WTC11 (cell line): ENCODE measurements at regions not wholly inside any gene's neighbourhood (a gene's known extent, or its start where the extent isn't known, plus 50 kb on each side); places are given as distances from the start of the nearest gene placed in this dataset.

ENCODE experiments used
- ATAC-seq: fragments of 200-7000 bp; cut with Tn5 transposase; 2 replicates; pipeline ENCODE4 v1.10.0; 2021; ENCODE audit warnings: mild to moderate bottlenecking, moderate library complexity
- CTCF ChIA-PET: fragments of 300-600 bp; sonication (Branson Sonifier 250); formaldehyde crosslinking; loops from one replicate; lab custom pipeline; 2021; ENCODE audit warnings: antibody characterized with exemption; lab: Charles Lee
- POLR2A ChIA-PET: fragments of 350-600 bp; sonication (Branson Sonifier 250); formaldehyde crosslinking; loops from one replicate; lab custom pipeline; 2021; ENCODE audit warnings: antibody characterized with exemption; lab: Charles Lee
- DNase-seq: peaks from one replicate; pipeline ENCODE4 v3.0.0; 2021; ENCODE audit warnings: low spot score
- H3K27ac Mint-ChIP-seq: 2 replicates; pipeline ENCODE4 v1.8.0; 2021; ENCODE audit warnings: mixed read lengths
- H3K27me3 Mint-ChIP-seq: 2 replicates; pipeline ENCODE4 v1.8.0; 2021; ENCODE audit warnings: low read depth, mild to moderate bottlenecking, moderate library complexity, mixed read lengths
- H3K36me3 Mint-ChIP-seq: 2 replicates; pipeline ENCODE4 v1.8.0; 2021; ENCODE audit warnings: mixed read lengths
- H3K4me1 Mint-ChIP-seq: 2 replicates; pipeline ENCODE4 v1.8.0; 2022; ENCODE audit warnings: mixed read lengths
- H3K4me3 Mint-ChIP-seq: 2 replicates; pipeline ENCODE4 v1.8.0; 2021; ENCODE audit warnings: mild to moderate bottlenecking, moderate library complexity, mixed read lengths
- H3K9me3 Mint-ChIP-seq: 2 replicates; pipeline ENCODE4 v1.8.0; 2021; ENCODE audit warnings: mixed read lengths
- CREB1 ChIP-seq: sonication (generic); formaldehyde crosslinking; IDR thresholded peaks from 2 replicates; pipeline ENCODE4 v1.8.0; 2023; ENCODE audit warnings: mild to moderate bottlenecking, missing genetic modification reagents
- EMX1 ChIP-seq: fragments of 250-450 bp; sonication (Bioruptor Pico); IDR thresholded peaks from 2 replicates; pipeline ENCODE4 v1.8.0; 2021; ENCODE audit warnings: mild to moderate bottlenecking
- ETV6 ChIP-seq: sonication (generic); formaldehyde crosslinking; IDR thresholded peaks from 2 replicates; pipeline ENCODE4 v1.8.1; 2022; ENCODE audit warnings: mild to moderate bottlenecking, missing genetic modification reagents
- FOXJ3 ChIP-seq: sonication (generic); formaldehyde crosslinking; IDR thresholded peaks from 2 replicates; pipeline ENCODE4 v1.9.0; 2021; ENCODE audit warnings: missing genetic modification reagents, mild to moderate bottlenecking, borderline replicate concordance
- FOXP1 ChIP-seq: sonication (generic); formaldehyde crosslinking; IDR thresholded peaks from 2 replicates; pipeline ENCODE4 v1.8.0; 2022; ENCODE audit warnings: missing genetic modification reagents, mild to moderate bottlenecking, moderate library complexity, borderline replicate concordance
- GRHL2 ChIP-seq: fragments of 250-450 bp; sonication (Bioruptor Pico); IDR thresholded peaks from 2 replicates; pipeline ENCODE4 v1.8.0; 2022; ENCODE audit warnings: mild to moderate bottlenecking, moderate library complexity; ENCODE audit not compliant: insufficient replicate concordance, severe bottlenecking
- HMGA2 ChIP-seq: fragments of 250-450 bp; sonication (Bioruptor Pico); IDR thresholded peaks from 2 replicates; pipeline ENCODE4 v1.4.0; 2021; ENCODE audit warnings: mild to moderate bottlenecking, moderate library complexity
- KAT7 ChIP-seq: sonication (generic); formaldehyde crosslinking; IDR thresholded peaks from 2 replicates; pipeline ENCODE4 v1.8.1; 2023; ENCODE audit warnings: missing genetic modification reagents, mild to moderate bottlenecking, borderline replicate concordance
- MYBL2 ChIP-seq: sonication (generic); formaldehyde crosslinking; IDR thresholded peaks from 2 replicates; pipeline ENCODE4 v1.8.1; 2023; ENCODE audit warnings: mild to moderate bottlenecking, moderate library complexity, missing genetic modification reagents
- SMAD3 ChIP-seq: sonication (generic); formaldehyde crosslinking; IDR thresholded peaks from 2 replicates; pipeline ENCODE4 v1.8.0; 2022; ENCODE audit warnings: missing genetic modification reagents, mild to moderate bottlenecking, borderline replicate concordance
- TEAD4 ChIP-seq: sonication (generic); formaldehyde crosslinking; IDR thresholded peaks from 2 replicates; pipeline ENCODE4 v1.8.0; 2022; ENCODE audit warnings: mild to moderate bottlenecking, missing genetic modification reagents
- ZBTB21 ChIP-seq: sonication (generic); formaldehyde crosslinking; IDR thresholded peaks from 2 replicates; pipeline ENCODE4 v1.8.1; 2023; ENCODE audit warnings: mild to moderate bottlenecking, missing genetic modification reagents, borderline replicate concordance
- ZNF121 ChIP-seq: sonication (generic); formaldehyde crosslinking; IDR thresholded peaks from 2 replicates; pipeline ENCODE4 v1.8.0; 2023; ENCODE audit warnings: missing genetic modification reagents
- ZNF219 ChIP-seq: sonication (generic); formaldehyde crosslinking; IDR thresholded peaks from 2 replicates; pipeline ENCODE4 v1.8.0; 2023; ENCODE audit warnings: missing genetic modification reagents, mild to moderate bottlenecking, borderline replicate concordance
- ZNF317 ChIP-seq: sonication (generic); formaldehyde crosslinking; IDR thresholded peaks from 2 replicates; pipeline ENCODE4 v1.8.1; 2023; ENCODE audit warnings: low read depth, mild to moderate bottlenecking, moderate library complexity, missing genetic modification reagents, borderline replicate concordance
- ZNF396 ChIP-seq: fragments of 250-450 bp; sonication (Bioruptor Pico); IDR thresholded peaks from 2 replicates; pipeline ENCODE4 v1.8.0; 2021; ENCODE audit warnings: mild to moderate bottlenecking, moderate library complexity, borderline replicate concordance
- ZNF416 ChIP-seq: fragments of 250-450 bp; sonication (Bioruptor Pico); IDR thresholded peaks from 2 replicates; pipeline ENCODE4 v1.9.0; 2021; ENCODE audit warnings: mild to moderate bottlenecking, inconsistent platforms
- TF ChIP-seq, protein P1 (sequence below): sonication (generic); formaldehyde crosslinking; IDR thresholded peaks from 2 replicates; pipeline ENCODE4 v1.8.0; 2022; ENCODE audit warnings: missing genetic modification reagents
- TF ChIP-seq, protein P2 (sequence below): sonication (generic); formaldehyde crosslinking; IDR thresholded peaks from 2 replicates; pipeline ENCODE4 v1.8.0; 2022; ENCODE audit warnings: mild to moderate bottlenecking, missing genetic modification reagents
- TF ChIP-seq, protein P3 (sequence below): sonication (generic); formaldehyde crosslinking; IDR thresholded peaks from 2 replicates; pipeline ENCODE4 v1.8.0; 2022; ENCODE audit warnings: mild to moderate bottlenecking, missing genetic modification reagents
- TF ChIP-seq, protein P4 (sequence below): sonication (generic); formaldehyde crosslinking; IDR thresholded peaks from 2 replicates; pipeline ENCODE4 v1.8.1; 2023; ENCODE audit warnings: mild to moderate bottlenecking, missing genetic modification reagents, moderate library complexity
- TF ChIP-seq, protein P5 (sequence below): sonication (generic); formaldehyde crosslinking; IDR thresholded peaks from 2 replicates; pipeline ENCODE4 v1.8.0; 2022; ENCODE audit warnings: mild to moderate bottlenecking, missing genetic modification reagents
- TF ChIP-seq, protein P6 (sequence below): sonication (generic); formaldehyde crosslinking; IDR thresholded peaks from 2 replicates; pipeline ENCODE4 v1.8.1; 2022; ENCODE audit warnings: missing genetic modification reagents, borderline replicate concordance
- TF ChIP-seq, protein P7 (sequence below): sonication (generic); formaldehyde crosslinking; IDR thresholded peaks from 2 replicates; pipeline ENCODE4 v1.8.1; 2023; ENCODE audit warnings: mild to moderate bottlenecking, moderate library complexity, missing genetic modification reagents

DNA sequence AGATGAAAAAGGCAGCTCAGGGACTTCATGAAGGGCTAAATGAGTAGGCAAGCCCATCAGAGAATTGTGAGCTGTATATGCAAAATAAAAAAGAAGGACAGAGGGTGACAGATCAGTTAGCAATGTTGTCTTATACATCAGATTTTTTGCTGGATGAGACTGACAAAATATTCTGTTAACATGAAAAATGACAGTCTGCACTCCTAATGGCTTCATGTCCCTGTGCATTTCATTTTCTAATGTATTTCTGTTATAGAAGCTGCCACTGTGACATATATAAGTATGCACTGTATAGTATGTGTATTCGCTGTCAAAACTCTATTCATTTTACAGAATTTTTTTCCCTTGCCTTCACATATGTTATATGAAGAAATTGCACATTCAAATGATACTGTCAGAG is 559.5 kb downstream of the DMRTA1 start:
- H3K27ac Mint-ChIP-seq: no peak overlapping the region
- no peak for DNase-seq
- POLR2A ChIA-PET: no interaction called here
- TF ChIP-seq ZBTB21 (CRISPR knock-in tag) (no peak), EMX1 (CRISPR knock-in tag) (no peak), ZNF396 (CRISPR knock-in tag) (no peak), ZNF317 (CRISPR knock-in tag) (no peak), GRHL2 (CRISPR knock-in tag) (no peak), FOXJ3 (CRISPR knock-in tag) (no peak)
- TF ChIP-seq, protein P1, sequence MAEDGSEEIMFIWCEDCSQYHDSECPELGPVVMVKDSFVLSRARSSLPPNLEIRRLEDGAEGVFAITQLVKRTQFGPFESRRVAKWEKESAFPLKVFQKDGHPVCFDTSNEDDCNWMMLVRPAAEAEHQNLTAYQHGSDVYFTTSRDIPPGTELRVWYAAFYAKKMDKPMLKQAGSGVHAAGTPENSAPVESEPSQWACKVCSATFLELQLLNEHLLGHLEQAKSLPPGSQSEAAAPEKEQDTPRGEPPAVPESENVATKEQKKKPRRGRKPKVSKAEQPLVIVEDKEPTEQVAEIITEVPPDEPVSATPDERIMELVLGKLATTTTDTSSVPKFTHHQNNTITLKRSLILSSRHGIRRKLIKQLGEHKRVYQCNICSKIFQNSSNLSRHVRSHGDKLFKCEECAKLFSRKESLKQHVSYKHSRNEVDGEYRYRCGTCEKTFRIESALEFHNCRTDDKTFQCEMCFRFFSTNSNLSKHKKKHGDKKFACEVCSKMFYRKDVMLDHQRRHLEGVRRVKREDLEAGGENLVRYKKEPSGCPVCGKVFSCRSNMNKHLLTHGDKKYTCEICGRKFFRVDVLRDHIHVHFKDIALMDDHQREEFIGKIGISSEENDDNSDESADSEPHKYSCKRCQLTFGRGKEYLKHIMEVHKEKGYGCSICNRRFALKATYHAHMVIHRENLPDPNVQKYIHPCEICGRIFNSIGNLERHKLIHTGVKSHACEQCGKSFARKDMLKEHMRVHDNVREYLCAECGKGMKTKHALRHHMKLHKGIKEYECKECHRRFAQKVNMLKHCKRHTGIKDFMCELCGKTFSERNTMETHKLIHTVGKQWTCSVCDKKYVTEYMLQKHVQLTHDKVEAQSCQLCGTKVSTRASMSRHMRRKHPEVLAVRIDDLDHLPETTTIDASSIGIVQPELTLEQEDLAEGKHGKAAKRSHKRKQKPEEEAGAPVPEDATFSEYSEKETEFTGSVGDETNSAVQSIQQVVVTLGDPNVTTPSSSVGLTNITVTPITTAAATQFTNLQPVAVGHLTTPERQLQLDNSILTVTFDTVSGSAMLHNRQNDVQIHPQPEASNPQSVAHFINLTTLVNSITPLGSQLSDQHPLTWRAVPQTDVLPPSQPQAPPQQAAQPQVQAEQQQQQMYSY: no peak
- H3K36me3 Mint-ChIP-seq: no peaks in the 10 kb centered on the region
- no peaks in the 10 kb centered on the region for H3K9me3 Mint-ChIP-seq
- peaks cover 13% of the 10 kb centered on the region for H3K4me1 Mint-ChIP-seq
- H3K27me3 Mint-ChIP-seq: no peaks in the 10 kb centered on the region
- CTCF ChIA-PET: interaction anchor here (2.1 kb wide), 1 partner anchor 536 kb away, joined by 4 read pairs; no protein-coding TSS in a partner anchor
- ATAC-seq: no peak
- H3K4me3 Mint-ChIP-seq: no peak overlapping the region

DNA sequence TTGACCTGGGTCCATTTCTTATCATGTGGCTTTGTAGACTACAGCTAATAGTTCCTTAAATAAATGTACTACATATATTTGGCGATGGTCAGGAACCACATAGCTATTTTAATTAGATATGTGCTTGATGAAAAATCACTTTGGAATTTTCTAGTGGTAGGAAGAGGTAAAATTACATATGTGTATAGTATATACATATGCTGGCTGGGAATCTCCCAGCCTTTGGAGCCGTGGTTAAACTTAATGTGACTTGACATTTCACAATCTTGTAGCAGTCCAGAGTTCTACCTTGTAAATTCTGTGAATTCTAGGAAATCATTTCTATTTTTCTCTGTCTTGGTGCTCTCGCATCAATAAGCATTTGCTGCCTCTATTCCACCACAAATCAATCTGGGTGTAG is 565.0 kb downstream of the DMRTA1 start:
- no peak overlapping the region for H3K27ac Mint-ChIP-seq
- H3K4me3 Mint-ChIP-seq: no peak overlapping the region
- no peak for DNase-seq
- ATAC-seq: no peak
- ChIA-PET CTCF (no interaction called here), POLR2A (no interaction called here)
- H3K4me1 Mint-ChIP-seq: no peaks in the 10 kb centered on the region
- H3K27me3 Mint-ChIP-seq: no peaks in the 10 kb centered on the region
- H3K9me3 Mint-ChIP-seq: no peaks in the 10 kb centered on the region
- H3K36me3 Mint-ChIP-seq: no peaks in the 10 kb centered on the region
- TF ChIP-seq, protein P2, sequence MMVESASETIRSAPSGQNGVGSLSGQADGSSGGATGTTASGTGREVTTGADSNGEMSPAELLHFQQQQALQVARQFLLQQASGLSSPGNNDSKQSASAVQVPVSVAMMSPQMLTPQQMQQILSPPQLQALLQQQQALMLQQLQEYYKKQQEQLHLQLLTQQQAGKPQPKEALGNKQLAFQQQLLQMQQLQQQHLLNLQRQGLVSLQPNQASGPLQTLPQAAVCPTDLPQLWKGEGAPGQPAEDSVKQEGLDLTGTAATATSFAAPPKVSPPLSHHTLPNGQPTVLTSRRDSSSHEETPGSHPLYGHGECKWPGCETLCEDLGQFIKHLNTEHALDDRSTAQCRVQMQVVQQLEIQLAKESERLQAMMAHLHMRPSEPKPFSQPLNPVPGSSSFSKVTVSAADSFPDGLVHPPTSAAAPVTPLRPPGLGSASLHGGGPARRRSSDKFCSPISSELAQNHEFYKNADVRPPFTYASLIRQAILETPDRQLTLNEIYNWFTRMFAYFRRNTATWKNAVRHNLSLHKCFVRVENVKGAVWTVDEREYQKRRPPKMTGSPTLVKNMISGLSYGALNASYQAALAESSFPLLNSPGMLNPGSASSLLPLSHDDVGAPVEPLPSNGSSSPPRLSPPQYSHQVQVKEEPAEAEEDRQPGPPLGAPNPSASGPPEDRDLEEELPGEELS (CRISPR knock-in tag): no peak
- TF ChIP-seq, protein P3, sequence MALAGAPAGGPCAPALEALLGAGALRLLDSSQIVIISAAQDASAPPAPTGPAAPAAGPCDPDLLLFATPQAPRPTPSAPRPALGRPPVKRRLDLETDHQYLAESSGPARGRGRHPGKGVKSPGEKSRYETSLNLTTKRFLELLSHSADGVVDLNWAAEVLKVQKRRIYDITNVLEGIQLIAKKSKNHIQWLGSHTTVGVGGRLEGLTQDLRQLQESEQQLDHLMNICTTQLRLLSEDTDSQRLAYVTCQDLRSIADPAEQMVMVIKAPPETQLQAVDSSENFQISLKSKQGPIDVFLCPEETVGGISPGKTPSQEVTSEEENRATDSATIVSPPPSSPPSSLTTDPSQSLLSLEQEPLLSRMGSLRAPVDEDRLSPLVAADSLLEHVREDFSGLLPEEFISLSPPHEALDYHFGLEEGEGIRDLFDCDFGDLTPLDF (CRISPR knock-in tag): no peak
- TF ChIP-seq SMAD3 (no peak), ZNF121 (CRISPR knock-in tag) (no peak), HMGA2 (CRISPR knock-in tag) (no peak), ZNF416 (no peak), TEAD4 (no peak), ZNF219 (CRISPR knock-in tag) (no peak), KAT7 (CRISPR knock-in tag) (no peak), MYBL2 (CRISPR knock-in tag) (no peak), GRHL2 (CRISPR knock-in tag) (no peak), CREB1 (CRISPR knock-in tag) (no peak), ETV6 (CRISPR knock-in tag) (no peak), FOXP1 (CRISPR knock-in tag) (no peak)
- TF ChIP-seq, protein P4, sequence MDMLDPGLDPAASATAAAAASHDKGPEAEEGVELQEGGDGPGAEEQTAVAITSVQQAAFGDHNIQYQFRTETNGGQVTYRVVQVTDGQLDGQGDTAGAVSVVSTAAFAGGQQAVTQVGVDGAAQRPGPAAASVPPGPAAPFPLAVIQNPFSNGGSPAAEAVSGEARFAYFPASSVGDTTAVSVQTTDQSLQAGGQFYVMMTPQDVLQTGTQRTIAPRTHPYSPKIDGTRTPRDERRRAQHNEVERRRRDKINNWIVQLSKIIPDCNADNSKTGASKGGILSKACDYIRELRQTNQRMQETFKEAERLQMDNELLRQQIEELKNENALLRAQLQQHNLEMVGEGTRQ (CRISPR knock-in tag): no peak
- TF ChIP-seq, protein P5, sequence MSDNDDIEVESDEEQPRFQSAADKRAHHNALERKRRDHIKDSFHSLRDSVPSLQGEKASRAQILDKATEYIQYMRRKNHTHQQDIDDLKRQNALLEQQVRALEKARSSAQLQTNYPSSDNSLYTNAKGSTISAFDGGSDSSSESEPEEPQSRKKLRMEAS (CRISPR knock-in tag): no peak
- TF ChIP-seq, protein P6, sequence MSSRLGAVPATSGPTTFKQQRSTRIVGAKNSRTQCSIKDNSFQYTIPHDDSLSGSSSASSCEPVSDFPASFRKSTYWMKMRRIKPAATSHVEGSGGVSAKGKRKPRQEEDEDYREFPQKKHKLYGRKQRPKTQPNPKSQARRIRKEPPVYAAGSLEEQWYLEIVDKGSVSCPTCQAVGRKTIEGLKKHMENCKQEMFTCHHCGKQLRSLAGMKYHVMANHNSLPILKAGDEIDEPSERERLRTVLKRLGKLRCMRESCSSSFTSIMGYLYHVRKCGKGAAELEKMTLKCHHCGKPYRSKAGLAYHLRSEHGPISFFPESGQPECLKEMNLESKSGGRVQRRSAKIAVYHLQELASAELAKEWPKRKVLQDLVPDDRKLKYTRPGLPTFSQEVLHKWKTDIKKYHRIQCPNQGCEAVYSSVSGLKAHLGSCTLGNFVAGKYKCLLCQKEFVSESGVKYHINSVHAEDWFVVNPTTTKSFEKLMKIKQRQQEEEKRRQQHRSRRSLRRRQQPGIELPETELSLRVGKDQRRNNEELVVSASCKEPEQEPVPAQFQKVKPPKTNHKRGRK (CRISPR knock-in tag): no peak
- TF ChIP-seq, protein P7, sequence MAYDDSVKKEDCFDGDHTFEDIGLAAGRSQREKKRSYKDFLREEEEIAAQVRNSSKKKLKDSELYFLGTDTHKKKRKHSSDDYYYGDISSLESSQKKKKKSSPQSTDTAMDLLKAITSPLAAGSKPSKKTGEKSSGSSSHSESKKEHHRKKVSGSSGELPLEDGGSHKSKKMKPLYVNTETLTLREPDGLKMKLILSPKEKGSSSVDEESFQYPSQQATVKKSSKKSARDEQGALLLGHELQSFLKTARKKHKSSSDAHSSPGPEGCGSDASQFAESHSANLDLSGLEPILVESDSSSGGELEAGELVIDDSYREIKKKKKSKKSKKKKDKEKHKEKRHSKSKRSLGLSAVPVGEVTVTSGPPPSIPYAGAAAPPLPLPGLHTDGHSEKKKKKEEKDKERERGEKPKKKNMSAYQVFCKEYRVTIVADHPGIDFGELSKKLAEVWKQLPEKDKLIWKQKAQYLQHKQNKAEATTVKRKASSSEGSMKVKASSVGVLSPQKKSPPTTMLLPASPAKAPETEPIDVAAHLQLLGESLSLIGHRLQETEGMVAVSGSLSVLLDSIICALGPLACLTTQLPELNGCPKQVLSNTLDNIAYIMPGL (CRISPR knock-in tag): no peak
